ENCODE measurements at regions not wholly inside any gene's neighbourhood (a gene's known extent, or its start where the extent isn't known, plus 50 kb on each side); places are given as distances from the start of the nearest gene placed in this dataset.
"Not testable (repeated sequence)": the region's sequence is repeated elsewhere in the genome, so short reads cannot be mapped to it uniquely, and the experiment has no call there.

DNA sequence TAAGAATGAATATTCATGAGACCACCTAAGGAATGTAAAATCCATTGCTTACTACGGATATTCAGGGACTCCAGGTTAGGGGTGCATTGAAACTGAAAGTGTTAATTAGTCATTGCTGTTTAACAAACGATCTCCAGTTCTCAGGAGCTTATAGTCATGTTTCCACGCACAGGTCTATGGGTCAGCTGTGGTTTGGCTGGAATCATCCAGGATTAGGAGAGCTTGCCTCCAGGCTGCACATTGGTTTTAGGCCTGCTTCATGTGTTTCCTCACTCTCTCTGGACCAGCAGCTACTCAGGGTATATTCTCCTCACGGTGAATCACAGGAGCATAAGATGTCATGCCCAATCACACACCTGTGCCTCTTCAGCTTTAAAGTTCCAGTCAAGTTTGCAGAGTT lies 98.9 kb downstream of the ATXN3L start:
- DNase-seq = no peak

DNA sequence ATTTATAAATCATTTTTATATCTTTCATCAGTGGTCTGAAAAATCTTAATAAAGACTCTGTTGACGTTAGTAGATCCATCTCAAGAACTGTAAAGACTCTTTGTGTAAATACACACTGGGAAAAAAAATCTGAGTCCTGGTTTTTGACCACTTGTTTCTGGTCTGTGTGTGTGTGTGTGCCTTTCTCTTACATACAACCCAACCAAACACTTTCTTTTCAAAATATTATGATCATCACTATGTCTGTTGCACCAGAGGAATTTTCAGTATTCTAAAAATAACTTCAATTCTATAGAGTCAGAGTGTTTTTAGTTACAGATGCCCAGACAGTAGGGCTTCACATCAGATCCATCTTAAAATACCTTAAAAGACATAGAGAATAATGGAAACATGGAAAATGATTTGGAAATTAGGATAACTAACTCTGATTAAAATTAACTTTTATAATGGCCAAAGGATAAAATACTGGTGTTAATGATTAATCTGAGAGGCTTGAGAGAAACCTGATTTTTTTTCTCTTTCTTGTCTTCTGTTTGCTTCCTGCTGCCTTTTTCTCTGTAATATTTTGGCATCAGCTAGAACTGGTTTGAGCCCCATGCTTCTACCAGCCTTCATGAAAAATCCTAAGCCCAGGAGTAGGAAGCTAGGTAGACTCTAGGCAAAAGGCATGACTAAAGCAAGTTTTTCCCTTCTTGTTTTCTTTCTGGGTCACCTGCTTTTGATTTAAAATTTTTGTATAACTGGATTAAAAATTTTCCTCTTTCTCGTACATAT lies 99.7 kb downstream of the ATXN3L start:
- DNase-seq = no peak

DNA sequence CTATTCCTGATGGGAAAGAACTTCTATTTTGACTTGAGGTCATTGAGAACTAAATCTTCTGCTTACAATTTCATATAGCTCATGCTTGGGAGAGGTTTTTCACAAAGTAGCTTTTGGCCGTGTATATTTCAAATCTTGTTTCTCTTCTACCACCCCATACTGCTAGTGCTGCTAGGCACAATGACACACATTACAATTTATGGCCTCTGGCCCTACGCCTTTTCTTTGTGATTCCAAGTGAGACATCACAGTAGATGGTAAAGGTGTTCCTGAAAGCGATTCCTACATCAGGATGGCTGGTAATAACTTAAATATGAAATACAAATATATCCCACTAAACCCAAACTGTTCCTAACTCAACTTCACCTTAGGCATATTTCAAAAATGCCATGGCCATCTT lies 101.1 kb downstream of the ATXN3L start:
- no peak for DNase-seq

DNA sequence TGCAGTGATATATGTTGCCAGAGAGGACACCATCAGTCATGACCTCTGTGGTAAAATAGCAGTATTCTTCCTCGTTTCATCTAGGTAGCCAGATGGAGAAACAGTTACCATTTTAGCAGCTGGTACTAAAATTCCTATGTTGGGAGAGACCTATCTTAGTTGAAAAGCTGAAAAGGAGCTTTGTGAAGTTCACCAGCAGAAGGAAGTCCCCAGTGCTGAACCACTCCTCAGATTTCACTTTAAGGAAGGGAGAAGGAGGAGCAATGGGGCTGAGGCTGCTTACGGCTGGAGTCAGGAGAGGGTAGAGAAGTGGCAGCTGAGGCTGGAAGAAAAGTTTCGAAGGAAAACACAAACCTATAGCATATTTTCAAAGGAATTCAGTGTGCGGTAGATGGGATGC lies 103.7 kb downstream of the ATXN3L start:
- DNase-seq = no peak

DNA sequence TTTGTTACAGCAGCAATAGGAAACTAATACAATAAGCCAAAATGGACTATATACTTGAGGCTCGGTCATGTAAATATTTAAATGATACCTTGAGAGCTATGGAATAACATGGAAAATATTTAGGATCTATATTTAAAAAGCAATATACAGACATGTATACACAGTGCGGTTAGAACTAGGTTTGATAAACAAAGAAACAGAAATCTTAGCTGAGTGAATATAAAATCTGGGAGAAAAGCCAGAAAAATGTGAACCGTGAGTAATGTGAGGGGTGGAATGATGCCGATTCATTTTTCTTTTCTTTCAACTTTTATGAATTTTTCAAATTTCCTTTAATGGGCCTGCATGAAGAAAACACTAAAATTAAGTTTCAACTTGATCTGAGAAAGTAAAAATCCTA lies 104.1 kb downstream of the ATXN3L start:
- DNase-seq = no peak

DNA sequence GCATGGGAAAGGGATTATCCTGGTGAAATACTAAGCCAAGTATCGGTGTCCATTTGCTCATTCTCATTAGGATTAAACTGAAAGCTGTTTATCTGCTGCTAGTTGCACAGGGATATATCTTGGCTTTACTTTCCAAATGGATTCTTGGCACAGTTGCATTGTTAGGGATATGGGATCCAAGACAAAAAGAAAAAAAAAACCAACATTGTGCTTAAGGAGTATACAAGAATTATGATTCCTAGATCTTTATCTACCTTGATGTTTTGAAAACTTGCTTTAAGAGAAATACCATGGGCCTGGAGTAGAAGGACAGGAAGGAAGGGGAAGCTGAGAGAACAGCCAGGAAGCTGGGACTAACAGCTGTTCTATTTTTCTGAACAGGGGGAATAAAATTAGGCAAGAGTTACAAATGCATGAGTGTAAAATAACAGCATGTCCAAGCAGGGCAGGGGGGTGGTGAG lies 107.6 kb downstream of the ATXN3L start:
- no peak for DNase-seq

DNA sequence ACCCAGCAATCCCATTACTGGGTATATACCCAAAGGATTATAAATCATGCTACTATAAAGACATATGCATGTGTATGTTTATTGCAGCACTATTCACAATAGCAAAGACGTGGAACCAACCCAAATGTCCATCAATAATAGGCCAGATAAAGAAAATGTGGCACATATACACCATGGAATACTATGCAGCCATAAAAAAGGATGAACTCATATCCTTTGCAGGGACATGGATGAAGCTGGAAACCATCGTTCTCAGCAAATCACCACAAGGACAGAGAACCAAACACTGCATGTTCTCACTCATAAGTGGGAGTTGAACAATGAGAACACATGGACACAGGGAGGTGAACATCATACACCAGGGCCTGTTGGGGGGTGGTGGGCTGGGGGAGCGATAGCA lies 109.7 kb downstream of the ATXN3L start:
- DNase-seq = not testable (repeated sequence)

DNA sequence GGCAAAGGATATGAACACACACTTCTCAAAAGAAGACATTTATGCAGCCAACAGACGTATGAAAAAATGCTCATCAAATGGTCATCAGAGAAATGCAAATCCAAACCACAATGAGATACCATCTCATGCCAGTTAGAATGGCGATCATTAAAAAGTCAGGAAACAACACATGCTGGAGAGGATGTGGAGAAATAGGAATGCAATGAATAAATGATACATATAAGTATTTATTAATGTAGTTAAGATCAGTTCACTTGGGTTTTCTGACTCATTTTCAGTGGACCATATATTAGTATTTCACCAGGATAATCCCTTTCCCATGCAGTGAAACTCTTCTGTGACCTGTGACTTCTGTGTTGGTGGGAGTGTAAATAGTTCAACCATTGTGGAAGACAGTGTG lies 110.1 kb downstream of the ATXN3L start:
- not testable (repeated sequence) for DNase-seq

DNA sequence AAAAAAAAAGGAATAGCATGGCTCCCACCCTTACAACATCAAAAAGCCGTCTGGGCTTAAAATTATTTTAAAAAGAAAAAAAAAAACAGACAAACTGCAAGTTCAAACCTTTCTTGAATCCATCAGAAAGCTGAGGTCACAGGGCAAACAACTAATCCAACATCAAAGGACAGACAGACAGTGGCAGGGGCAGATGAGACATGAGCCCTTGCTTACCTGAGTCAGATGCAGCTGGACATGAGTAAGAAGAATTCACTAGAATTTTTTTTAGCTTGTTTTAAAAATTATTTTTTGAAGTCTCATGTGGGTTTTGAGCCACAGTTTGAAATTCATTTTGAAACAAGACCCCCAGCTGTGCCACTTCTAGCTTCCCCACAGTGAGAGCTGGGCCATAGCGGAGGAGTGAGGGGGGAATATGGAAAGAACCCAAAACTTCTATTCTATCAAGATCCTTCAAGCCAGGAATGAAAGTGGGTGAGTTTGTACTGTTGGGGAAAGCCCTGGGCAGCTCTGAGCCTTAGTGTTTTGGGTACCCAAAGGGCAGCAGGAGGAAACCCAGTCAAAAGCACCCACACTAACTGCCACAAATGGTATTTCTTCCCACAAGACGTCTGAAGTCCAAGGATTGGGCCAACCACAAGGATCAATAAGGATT lies 111.4 kb downstream of the ATXN3L start:
- DNase-seq = no peak

DNA sequence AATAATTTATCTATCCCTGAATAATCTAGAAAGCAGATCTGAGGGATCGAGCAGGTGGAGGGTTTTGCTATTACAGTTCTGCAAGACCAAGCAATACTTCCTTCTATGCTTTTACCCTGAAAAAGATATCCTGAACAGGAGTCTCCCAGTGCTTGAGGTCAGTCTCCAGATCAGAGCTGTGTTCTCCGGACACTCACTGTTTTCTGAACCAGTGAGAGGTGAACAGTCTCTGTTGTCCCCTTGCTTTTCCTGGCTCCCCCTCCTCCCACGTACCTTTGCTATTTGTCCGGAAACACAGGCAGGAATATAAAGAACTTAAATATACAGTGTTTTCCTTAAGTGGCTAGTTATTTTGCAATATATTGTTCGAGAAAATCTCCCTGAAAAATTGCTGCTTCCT lies 116.6 kb downstream of the ATXN3L start:
- DNase-seq = no peak

DNA sequence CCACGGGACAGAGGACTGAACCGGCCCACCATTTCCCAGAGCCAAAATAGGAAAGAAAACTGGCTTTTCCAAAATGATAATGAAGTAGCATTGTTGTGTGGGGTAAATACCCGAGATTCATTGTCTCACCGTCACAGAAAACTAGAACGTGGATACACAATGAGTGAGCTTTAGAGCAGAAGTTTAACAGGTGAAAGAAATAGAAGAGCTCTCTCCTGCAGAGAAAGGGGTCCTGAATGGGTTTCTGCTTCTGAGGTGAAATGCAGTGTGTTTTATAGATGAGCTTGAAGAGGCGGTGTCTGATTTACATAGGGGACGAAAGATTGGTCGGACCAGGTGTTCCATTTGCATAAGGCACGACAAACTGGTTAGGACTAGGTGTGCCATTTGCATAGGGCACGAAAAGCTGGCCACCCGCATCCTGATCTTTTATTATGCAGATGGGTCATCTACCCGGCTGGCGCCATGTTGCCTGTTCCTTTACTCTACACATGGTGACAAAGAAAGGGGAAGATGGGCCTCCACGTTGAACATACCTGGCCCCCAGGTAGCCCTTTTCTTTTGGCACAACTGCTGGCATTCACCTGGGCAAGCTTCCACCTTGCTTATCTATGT lies 118.1 kb downstream of the ATXN3L start:
- no peak for DNase-seq

DNA sequence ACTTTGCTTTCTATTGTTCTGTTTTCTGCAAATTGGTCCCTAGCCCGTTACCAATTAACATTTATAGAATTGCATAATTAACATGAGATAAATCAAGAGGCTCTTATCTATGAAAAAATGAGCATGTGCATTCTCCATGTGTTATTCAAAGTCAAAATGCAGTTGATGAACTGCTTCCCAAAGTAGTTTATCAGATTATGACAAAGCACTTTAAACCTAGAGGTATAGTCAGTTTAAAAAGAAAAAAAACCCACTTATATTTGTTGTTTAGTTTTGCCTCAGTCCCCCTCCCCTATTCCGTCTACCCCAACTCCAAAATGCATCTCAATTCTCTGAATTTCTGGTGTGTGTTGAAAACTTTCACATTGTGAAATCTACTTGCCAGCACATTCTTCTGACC lies 119.5 kb downstream of the ATXN3L start:
- no peak for DNase-seq

DNA sequence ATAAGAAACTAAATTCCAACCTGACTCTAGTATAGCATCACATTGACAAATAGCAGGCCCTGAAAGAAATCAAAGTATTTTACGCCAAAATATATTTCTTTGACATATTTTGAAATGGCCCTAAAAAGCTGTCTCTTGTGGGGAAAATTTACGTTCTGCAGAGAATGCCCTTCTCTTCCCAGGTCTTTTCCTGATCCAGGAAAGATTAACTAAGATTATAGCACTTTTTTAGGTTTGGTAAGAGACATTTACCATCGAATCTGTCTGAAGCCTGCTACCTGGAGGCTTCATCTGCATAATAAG lies 121.1 kb downstream of the ATXN3L start:
- no peak for DNase-seq

DNA sequence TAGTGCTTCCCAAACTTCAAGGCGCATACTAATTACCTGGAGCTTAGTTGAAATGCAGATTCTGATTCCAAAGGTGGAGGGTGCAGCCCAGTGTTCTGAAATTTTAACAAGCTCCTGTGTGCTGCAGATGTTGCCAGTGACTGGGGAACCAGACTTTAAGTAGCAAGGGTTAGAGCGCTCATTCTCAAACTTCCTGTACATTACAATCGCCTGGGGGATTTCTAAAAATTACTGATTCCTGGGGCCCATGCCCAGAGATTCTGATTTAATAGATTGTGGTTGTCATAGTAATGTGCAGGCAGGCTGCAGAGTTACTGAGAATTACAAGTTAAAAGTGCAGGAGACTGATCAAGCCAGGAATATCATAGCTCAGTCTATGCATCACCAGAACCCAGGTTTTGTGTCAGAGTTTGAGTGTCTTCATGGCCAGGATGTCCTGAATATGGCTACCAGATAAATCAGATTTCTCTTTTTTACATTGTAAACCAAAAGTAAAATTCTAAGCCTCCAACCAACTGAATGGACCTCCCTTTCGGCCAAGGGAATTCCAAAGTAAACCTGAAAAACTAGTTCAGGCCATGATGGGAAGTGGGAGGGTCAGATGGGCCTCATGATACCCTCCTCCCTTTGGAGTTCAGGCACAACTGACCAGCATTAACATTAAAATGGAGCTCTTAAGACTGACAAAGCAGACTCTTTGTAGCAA lies 121.6 kb downstream of the ATXN3L start:
- no peak for DNase-seq

DNA sequence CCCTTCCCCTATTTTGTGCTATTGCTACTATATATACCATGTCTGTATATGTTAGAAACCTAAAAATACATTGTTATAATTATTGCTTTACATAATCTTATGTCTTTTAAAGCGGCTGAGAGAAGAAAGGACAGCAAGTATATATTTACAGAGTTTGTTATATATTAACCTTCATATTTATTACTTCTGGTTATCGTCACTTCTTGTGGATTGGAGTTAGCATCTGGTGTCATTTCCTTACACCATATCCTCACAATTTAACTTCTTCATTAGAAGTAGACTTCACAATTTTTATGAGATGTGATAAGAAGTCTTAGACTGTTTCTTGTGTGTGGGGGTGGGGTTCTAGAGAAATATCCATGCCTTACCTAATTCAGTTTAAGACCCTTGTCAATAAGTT lies 123.1 kb downstream of the ATXN3L start:
- DNase-seq = no peak

DNA sequence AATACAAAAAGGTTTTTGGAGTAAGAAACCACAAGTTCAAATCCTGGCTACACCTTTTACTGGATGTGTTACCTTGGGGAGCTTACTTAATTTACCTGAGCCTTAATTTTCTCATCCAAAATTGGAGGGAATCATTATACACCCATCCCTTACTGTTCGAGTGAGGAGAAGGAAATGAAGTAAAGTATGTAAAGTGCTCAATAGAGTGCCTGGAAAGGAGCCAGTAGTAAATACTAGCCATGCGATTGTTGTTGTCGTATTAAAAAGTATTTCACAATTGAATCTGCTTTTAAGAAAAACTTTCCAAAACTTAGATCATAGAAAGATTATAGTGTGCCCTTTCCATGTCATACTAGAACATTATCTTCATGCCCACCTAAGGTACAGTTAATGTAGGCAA lies 124.5 kb downstream of the ATXN3L start:
- no peak for DNase-seq

DNA sequence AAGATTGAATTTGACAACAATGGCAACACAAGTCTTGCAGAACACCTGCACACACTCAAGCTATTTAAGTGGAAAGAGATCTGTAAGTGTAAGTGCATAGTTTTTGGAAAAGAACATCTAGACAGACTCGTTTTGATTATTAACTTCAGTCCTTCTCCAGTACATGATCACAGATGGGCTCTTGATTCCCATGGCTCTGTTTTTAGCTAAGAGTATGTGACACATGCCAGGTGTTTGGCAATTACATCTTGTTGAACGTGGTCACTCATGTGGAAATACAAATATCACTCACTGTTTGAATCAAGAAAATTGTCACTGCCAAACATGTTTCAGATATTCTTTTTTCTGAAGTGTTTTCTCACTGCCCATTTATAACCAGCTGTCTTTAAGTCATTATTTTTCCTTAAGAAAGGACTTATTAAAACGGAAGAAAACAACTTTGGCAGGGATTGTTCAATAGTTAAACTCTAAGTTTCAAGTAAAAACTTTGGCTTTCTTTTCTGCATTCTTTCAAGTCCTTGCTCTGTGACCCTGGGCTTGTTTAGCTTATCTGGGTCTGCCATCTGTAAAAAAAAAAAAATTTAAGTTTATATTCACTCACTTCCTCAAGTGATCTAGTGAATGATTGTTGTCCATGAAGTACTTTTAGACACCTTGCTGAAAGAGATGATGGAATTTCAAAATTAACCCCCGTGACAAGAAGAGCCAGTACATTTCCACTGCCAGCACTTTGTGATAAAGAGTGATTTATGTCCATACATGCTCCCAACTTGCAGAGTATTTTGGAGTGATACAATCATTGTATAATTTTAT lies 125.4 kb downstream of the ATXN3L start:
- no peak for DNase-seq

DNA sequence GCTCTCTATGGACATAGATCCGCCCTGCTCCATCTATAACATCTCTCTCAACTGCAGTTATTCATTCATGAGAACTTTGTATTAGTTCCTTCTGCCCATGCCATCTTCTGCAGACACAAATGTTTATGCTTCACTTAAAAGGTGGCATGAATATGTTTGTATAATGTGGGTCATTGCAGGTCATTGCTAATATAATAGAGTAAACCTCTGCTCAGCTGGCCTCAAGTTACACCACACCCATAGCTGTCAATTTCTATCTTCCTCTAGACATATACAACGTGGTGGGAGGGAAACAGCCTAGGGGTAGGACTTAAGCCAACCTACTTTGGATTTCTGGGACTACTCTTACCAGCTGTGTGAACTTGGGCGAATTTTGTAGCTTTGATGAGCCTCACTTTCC lies 129.8 kb downstream of the ATXN3L start:
- no peak for DNase-seq

DNA sequence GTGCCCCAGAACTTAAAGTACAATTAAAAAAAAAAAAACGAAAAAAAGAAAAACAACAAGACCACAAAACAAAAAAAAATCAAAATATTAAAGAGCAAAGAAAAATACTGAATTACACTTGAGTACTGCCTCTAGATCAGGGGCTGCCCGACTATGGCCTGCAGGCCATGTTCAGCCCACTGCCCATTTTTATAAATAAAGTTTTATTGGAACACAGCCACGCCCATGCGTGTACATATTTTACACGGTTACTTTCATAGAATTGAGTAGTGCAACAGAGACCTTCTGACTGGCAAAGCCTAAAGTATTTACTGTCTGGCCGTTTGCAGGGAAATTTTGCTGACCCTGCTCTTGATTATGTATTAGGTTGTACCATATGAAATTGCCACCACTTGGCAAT lies 130.5 kb downstream of the ATXN3L start:
- DNase-seq = no peak

DNA sequence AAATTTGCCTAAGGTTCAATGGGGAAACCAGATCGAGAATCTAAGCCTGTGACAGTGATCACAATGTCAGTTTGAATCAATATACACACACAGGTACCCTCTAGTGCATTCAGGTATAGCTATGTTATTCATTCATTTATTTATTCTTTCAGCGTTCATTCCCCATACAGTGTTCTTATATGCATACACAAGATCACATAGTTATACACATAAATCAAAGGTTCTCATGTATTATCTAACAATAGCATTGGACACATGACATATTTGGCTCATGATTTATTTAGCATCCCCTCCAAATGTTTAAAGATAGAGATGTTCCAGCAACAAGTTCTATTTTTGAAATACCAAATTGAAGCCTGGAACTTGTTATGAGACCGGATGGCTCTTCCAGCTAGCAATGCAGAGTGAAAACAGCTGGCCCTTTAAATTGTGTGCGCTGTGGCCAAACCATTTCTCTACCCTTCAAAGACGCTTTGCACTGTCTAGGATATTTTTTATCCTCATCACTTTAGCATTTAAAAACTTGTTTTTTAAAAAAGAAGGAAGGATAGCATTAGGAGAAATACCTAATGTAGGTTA lies 131.0 kb downstream of the ATXN3L start:
- no peak for DNase-seq

DNA sequence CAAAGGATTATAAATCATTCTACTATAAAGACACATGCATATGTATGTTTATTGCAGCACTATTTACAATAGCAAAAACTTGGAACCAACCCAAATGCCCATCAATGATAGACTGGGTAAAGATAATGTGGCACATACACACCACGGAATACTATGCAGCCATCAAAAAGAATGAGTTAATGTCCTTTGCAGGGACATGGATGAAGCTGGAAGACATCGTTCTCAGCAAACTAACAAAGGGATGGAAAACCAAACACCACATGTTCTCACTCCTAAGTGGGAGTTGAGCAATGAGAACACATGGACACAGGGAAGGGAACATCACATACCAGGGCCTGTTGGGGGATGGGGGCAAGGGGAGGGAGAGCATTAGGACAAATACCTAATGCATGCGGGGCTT lies 133.2 kb downstream of the ATXN3L start:
- DNase-seq = not testable (repeated sequence)

DNA sequence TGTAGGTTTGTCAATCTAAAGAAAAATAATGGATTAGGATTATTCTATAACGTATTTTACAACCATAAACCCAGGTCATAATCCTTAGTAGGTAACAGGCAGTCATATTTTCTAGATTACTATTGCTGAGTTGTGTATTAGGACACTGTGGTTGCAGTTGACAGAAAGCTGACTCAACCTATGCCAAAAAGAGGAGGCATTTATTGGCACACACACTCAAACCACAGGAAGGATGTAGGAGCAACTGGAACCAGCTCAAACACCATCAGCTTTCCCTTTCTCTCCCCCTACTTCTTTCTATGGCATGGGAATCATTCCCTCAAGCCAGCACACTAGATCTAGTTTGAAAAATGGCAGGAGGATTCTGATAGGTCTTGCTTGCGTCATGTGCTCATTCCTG lies 136.4 kb upstream of the FAM9C start:
- no peak for DNase-seq

DNA sequence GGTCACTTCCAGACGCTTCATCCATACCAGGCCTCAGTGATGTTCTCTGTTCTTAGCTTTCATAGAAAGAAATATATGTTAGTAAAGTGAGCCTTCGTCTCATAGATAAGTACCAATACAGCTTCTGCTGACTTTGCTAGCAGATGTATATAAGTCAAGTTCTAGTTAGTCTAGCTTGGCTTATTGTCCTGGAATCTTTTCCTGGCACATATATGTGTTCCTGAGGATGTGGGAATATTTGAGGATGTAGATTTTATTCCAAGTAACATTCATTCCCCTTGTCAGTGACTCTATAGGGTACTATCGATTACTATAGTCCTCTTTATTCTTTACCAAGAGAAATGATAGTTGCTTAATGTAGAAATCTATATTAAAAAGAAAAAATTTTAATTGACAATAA lies 135.2 kb upstream of the FAM9C start:
- DNase-seq = no peak

Measured in stimulated activated naive CD4-positive, alpha-beta T cell treated with Interleukin-2 at 50 U/mL for 16 hours (primary cell).